ENCODE measurements at regions not wholly inside any gene's neighbourhood (a gene's known extent, or its start where the extent isn't known, plus 50 kb on each side); places are given as distances from the start of the nearest gene placed in this dataset.

DNA sequence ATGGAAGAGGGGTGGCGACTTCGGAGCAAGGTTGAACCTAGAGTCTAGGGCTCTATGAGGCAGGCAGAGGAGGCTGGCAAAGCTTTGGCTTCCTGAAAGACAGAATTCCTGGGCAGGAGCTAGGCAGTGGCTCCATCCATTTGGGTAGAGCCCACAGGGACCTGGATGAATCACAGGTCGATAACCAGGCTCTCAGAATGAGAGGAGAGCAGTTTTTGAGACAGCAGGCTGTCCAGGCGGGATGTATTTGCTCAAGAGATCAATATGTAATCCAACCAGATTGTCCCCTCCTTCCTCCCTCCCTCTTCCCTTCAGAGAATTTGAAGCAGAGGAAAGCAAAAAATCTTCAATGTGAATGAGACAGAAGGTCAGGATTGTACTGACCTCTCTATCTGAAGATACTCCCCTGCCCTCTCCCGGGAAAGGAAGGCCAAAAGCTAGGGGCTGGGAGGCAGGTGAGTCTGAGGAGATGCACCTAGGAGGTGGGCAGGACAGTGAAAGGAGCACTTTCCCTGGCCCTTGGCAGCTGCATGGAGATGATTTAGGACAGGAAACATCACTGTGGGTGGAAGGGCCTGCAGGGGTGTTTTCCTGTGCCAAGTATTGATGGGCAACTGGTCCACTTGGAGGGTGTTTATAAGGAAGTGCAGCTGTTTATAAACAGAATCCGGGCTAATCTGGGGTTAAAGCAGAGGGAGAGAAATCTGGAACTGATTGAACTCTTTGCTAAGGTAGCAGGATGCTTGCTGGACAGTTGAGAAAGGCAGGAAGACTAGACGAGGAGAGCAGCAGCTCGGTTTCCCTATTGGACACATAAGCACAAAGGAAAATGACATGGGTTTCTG lies 212.4 kb upstream of the LRFN2 start:
- no peak for DNase-seq (ENCODE audit: low read depth, low spot score)

DNA sequence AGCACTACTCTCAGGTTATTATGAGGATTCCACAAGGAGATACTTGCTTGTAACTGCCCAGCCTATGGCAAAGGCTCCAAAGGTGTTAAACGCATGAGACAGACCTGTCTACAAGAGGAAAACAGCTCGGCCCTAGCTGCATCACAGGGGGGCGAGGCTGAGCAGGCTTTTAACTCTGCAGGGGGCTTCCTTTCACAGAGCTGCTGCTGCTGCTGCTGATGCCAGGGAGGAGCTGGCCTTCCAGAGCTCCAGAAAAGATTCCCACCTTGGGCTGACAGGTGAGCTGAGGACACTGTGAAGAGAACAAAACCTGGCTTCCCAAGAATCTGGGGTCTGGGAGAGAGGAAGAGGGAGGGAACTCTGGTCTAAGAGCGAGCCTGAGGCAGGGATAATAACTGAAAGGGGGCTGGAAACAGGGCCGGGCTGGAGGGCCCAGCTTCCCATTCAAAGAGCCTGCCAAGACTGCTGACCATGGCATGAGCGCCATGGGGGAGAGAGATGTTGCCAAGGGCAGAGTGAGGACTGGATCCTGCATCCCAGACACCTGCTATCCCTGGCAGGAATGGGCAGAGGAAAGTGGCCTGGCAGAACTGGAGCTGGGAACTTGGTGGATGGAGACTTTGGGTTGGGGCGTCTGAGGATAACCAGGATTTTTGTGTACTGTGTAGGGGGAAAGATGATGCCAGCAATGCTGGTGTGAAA lies 211.1 kb upstream of the LRFN2 start:
- no peak for DNase-seq (ENCODE audit: low read depth, low spot score)

- DNase-seq (ENCODE audit: low read depth, low spot score), result no peak
Measured at GRCh38 chr6:40796260-40797221, 209.4 kb upstream of the LRFN2 start.

DNA sequence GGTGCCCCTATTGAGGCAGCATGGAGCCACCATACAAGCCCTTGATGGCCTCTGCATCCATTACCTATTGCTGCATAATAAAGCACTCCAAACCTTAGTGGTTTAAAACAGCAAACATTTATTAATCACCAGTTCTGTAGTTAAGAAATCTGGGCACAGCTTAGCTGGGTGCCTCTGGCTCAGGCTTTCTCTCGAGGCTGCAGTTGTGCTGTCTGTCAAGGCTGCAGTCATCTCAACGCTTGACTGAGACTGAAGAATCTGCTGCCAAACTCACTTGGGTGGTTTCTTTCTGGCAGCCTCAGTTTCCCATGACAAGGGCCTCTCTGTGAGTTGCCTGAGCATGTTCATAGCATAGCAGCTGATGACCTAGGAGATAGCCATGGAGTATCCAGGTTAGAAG lies 207.4 kb upstream of the LRFN2 start:
- no peak for DNase-seq (ENCODE audit: low read depth, low spot score)

- DNase-seq (ENCODE audit: low read depth, low spot score), result no peak
Measured at GRCh38 chr6:40792183-40792582, 205.0 kb upstream of the LRFN2 start.

DNA sequence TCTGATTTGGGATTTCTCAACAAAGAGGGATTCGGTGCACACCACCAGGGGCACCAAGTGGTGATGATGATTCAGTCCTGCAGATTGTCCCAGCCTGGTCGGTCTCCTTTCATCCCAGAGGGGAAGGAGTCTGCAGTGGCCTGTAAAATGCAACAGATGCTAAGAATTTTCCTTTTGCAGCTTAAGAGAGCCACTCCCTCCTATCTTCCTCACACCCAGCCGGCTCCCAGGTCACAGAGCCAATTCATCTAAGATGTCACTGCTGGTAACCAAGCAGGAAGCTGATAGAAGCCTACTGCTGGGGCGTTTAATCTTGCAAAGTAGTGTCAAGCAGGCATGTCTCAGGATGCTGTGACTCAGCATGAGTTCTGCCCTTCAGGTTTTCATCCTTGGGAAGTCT lies 203.8 kb upstream of the LRFN2 start:
- DNase-seq (ENCODE audit: low read depth, low spot score), result no peak

DNA sequence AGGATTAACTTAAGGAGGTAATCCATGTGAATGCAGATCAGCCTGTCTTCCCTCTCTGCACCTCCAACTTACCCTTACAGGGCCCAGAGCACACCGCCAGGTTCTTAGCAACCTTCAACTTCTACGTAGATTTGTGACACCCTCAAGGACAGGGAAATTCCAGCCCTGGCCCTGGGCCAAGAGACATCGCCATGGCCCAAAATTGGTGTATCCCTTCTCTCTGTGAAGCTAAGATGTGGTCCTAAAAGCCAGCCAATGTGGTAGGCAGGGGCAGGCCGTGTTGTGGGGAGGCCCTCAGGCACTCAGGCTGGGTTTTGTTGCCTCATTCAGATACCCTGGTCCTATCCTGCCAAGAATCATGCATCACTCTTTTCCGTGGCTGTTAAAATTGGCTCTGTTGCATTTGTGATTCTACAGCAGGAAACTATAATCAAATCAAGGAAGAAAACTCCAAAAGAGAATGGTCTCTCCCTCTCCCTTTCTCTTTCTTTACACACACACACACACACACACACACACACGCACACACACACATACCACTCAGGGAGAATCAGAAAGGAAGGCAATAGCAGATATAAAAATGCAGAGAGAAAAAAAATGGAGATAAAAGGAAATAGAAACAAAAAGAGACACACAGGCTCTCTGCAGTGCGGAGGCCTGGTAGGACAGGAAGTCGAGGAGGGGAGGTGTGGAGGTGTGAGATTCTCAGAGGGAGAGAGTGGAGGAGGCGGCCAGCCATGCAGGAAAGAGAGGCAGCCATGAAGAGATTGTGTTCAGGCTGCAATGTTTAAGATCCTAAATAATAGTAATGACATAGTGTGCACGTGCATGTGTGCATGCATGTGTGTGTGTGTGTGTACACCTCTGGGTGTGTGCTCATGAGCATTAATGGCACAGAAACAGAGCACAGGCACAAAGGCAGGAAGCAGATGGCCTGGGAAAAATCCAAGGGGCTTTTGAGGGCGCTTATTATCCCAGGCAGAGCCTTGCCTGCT lies 201.8 kb upstream of the LRFN2 start:
- no peak for DNase-seq (ENCODE audit: low read depth, low spot score)

DNA sequence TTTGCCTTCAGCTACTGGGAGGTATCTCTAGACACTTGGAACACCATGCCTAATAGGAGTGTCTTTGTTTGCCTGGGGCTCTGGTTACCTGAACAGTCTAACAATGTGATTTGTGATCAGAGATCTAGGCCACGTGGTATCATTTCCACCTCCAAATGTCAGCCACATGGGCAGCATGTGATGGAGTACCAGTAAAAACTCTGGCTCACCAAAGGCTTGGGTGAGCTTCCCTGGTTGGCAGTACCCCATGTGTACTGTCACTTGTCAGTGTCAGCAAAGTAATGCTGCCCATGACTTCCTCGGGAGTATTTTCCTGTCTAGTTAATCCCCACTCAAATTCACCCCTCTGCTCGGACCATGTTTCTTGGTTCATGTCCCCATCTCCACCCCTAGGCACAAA lies 195.2 kb upstream of the LRFN2 start:
- DNase-seq (ENCODE audit: low read depth, low spot score), result no peak

DNA sequence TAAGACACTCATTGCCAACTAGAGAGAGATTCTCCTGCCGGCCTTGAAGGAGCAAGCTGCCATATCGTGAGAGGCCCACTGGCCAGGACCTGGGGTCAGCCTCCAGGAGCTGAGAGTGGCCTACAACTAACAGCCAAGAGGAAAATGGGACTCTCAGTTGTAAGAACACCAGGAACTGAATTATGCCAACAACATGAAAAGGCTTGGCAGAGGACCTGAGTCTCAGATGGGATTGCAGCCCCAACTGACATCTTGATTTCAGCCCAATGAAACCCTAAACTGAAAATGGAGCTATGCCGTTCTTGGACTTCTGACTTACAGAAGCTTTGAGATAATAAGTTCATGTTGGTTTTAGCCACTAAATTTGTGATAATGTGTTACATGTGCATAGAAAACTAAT lies 193.5 kb upstream of the LRFN2 start:
- no peak for DNase-seq (ENCODE audit: low read depth, low spot score)

DNA sequence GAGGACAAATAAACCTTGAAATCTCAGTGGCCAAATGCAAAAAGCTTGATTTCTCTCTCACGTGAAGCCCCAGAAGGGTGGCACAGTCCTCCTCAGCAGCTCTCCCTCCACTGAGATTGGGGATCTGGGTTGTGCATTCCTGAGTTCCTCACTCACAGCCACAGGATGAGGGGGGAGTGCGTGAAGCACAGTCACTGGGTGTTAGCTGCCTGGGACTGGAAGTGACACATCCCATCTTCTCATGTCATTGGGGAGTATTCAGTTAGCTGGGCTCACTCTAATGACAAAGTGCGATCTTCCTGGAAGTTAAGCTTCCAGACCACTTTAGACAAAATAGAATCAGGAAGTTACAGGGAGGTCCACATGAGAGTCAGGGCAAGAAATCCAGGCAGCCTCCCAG lies 192.2 kb upstream of the LRFN2 start:
- peak; percentile 38 for DNase-seq (ENCODE audit: low read depth, low spot score)

DNA sequence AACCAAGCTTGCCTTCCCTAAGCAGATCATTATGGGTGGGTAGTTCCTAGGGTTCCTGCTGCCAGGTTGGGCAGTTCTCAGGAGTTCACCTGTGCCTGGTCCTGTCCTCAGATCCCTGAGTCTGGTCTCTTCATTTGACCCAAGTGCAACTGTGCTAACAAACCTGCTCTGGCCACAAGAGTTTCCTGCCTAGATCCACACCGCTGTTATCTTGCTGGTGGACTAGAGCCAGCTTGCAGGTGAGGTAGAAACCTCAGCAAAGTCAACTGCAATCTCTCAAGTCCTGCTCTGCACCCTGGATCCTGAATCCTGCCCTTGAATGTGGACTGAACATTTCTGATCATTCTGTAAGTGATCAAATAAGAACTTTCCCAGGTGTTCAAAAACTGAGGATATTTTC lies 191.8 kb upstream of the LRFN2 start:
- no peak for DNase-seq (ENCODE audit: low read depth, low spot score)

GRCh38 chr6:40778196-40778595 lies 191.0 kb upstream of the LRFN2 start:
- DNase-seq (ENCODE audit: low read depth, low spot score), result no peak

GRCh38 chr6:40774932-40775331 lies 187.8 kb upstream of the LRFN2 start:
- DNase-seq (ENCODE audit: low read depth, low spot score), result no peak

GRCh38 chr6:40770794-40771193 lies 183.6 kb upstream of the LRFN2 start:
- no peak for DNase-seq (ENCODE audit: low read depth, low spot score)

- DNase-seq (ENCODE audit: low read depth, low spot score), result no peak
Measured at GRCh38 chr6:40764726-40765125, 177.6 kb upstream of the LRFN2 start.

DNA sequence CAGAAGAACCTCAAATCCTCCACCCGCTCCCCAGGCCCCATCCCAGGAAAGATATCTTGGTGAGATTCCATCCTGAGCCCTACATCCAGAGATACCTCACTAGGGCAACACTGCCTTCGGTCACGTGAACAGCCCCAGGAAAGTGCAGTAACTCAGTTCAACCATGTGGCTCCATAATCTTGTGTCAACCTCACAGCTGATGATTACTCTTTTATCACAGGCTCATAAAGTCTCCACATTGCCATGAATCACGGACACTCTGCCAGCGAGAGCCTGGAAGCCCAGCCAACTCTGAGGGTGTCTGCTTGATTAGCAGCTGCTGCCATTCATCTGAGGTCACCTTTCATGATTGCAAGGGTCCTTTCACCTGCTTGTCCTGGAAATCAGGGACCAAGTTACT lies 175.8 kb upstream of the LRFN2 start:
- no peak for DNase-seq (ENCODE audit: low read depth, low spot score)

DNA sequence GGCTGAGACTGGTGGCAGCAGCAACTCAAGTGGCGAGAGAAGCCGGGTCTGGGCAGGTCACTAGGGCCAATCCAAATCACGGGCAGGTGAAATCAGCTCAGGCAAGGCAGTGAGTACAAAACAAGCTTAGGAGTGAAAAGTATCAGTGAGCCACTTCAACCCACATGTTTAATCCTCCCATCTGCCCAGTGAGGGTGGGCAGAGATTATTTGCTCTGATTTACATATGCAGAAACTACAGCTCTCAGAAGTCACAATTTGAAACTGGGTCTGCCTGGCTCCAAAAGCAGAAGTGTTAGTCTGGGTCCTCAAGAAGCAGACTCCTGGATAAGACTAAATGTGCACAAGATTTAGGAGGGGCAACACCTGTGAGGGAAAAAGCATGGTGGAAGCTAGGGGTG lies 173.7 kb upstream of the LRFN2 start:
- no peak for DNase-seq (ENCODE audit: low read depth, low spot score)

- DNase-seq (ENCODE audit: low read depth, low spot score), result no peak
Measured at GRCh38 chr6:40759838-40760237, 172.7 kb upstream of the LRFN2 start.

- DNase-seq (ENCODE audit: low read depth, low spot score), result no peak
Measured at GRCh38 chr6:40759264-40759663, 172.1 kb upstream of the LRFN2 start.

DNA sequence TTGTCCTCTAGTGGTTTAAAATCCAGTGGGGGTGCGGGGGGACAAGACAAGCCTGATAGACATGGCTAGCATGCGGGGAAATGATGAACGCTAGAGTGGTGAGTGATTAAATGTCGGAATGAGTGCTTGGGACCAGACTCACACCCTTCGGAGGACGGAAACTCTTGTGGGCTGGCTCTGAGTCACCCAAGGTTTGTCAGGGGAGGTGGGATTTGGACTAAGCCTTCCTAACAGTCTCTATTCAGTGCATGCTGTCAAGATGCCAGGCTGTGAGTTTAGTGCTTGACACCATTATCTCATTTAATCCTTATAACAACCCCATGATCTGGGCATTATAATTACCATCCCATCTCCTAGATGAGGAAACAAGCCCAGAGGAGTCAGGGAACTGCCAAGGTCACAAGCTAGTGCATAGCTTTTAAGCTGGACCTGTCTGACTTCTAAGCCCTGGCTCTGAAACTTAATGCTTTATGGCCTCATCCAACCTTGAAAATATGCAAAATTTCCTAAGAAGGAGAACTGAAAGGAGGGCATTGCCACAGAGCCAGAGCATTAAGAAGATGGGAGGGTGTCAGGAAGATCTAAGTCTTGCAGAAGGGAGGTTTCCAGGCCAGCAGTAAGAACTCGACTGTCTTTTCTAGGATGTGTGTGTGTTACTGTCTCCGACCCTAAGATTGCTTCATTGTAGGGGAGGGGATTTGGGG lies 168.7 kb upstream of the LRFN2 start:
- peak; percentile 41 for DNase-seq (ENCODE audit: low read depth, low spot score)

Data from astrocyte of the hippocampus (primary cell).